ENCODE measurements at regions not wholly inside any gene's neighbourhood (a gene's known extent, or its start where the extent isn't known, plus 50 kb on each side); places are given as distances from the start of the nearest gene placed in this dataset.

GRCh38 chr2:126312579-126312978 is 343.4 kb upstream of the GYPC start:
- Histone ChIP-seq H3K36me3 (ENCODE audit: insufficient read depth, low read length) (no peaks in the 10 kb centered on the region), H3K4me3 (ENCODE audit: low read length) (no peak overlapping the region), H3K9me3 (ENCODE audit: low read length) (no peaks in the 10 kb centered on the region), H2AFZ (ENCODE audit: low read depth, low read length) (no peak overlapping the region), H3K27me3 (ENCODE audit: insufficient read depth, low read length) (no peaks in the 10 kb centered on the region), H3K4me1 (ENCODE audit: insufficient read depth, low read length) (no peaks in the 10 kb centered on the region)

DNA sequence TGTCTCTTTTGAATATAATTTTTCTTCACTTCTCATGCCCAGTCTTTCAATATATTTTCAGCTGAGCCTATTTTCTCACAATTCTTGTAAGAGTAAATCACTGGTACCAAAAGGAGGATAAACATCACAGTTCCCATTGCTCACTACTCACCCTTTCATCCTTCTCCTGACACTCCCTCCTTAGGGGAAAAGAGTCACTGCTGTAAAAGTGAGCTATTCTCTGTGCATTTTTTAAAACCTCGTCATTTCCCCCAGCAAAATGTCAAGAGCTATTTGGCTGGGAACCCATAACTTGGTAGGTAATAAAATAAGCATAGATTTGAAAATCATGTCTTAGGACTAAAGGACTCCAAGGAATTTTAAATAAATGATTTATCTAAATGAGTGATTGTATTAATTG is 340.1 kb upstream of the GYPC start:
- no peaks in the 10 kb centered on the region for H3K36me3 ChIP-seq (ENCODE audit: insufficient read depth, low read length)
- H3K27me3 ChIP-seq (ENCODE audit: insufficient read depth, low read length) = no peaks in the 10 kb centered on the region
- H3K9me3 ChIP-seq (ENCODE audit: low read length) = no peaks in the 10 kb centered on the region
- H2AFZ ChIP-seq (ENCODE audit: low read depth, low read length) = no peak overlapping the region
- H3K4me1 ChIP-seq (ENCODE audit: insufficient read depth, low read length) = no peaks in the 10 kb centered on the region
- no peak overlapping the region for H3K4me3 ChIP-seq (ENCODE audit: low read length)

GRCh38 chr2:126317790-126318431 is 338.0 kb upstream of the GYPC start:
- H2AFZ ChIP-seq (ENCODE audit: low read depth, low read length) = no peak overlapping the region
- no peaks in the 10 kb centered on the region for H3K9me3 ChIP-seq (ENCODE audit: low read length)
- H3K36me3 ChIP-seq (ENCODE audit: insufficient read depth, low read length) = no peaks in the 10 kb centered on the region
- H3K27me3 ChIP-seq (ENCODE audit: insufficient read depth, low read length) = no peaks in the 10 kb centered on the region
- H3K4me1 ChIP-seq (ENCODE audit: insufficient read depth, low read length) = no peaks in the 10 kb centered on the region
- no peak overlapping the region for H3K4me3 ChIP-seq (ENCODE audit: low read length)

DNA sequence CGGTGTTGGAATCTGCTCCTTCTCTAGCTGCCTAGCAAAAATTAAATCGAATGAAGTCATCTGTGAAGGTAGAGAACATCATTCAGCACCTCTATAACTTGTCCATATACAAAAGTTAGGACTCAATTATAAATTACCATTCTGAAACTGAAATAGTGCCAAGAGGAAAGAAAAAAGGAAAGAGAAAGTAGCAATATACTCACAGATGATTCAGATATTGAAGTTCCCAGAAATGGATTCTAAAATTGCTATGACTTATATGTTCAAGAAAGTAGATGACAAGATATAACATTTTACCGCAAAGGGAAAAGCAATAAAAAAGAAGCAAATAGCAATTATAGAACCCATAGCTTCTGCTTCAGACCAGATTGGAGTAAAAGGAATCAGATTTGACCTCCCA is 333.6 kb upstream of the GYPC start:
- H3K27me3 ChIP-seq (ENCODE audit: insufficient read depth, low read length) = no peaks in the 10 kb centered on the region
- no peaks in the 10 kb centered on the region for H3K4me1 ChIP-seq (ENCODE audit: insufficient read depth, low read length)
- H3K36me3 ChIP-seq (ENCODE audit: insufficient read depth, low read length) = no peaks in the 10 kb centered on the region
- no peaks in the 10 kb centered on the region for H3K9me3 ChIP-seq (ENCODE audit: low read length)
- no peak overlapping the region for H3K4me3 ChIP-seq (ENCODE audit: low read length)
- H2AFZ ChIP-seq (ENCODE audit: low read depth, low read length) = no peak overlapping the region

GRCh38 chr2:126325202-126325601 is 330.8 kb upstream of the GYPC start:
- no peaks in the 10 kb centered on the region for H3K9me3 ChIP-seq (ENCODE audit: low read length)
- H3K27me3 ChIP-seq (ENCODE audit: insufficient read depth, low read length) = no peaks in the 10 kb centered on the region
- no peak overlapping the region for H2AFZ ChIP-seq (ENCODE audit: low read depth, low read length)
- no peak overlapping the region for H3K4me3 ChIP-seq (ENCODE audit: low read length)
- no peaks in the 10 kb centered on the region for H3K4me1 ChIP-seq (ENCODE audit: insufficient read depth, low read length)
- H3K36me3 ChIP-seq (ENCODE audit: insufficient read depth, low read length) = no peaks in the 10 kb centered on the region

GRCh38 chr2:126329173-126329572 is 326.8 kb upstream of the GYPC start:
- Histone ChIP-seq H2AFZ (ENCODE audit: low read depth, low read length) (no peak overlapping the region), H3K4me1 (ENCODE audit: insufficient read depth, low read length) (no peaks in the 10 kb centered on the region), H3K9me3 (ENCODE audit: low read length) (no peaks in the 10 kb centered on the region), H3K4me3 (ENCODE audit: low read length) (no peak overlapping the region), H3K27me3 (ENCODE audit: insufficient read depth, low read length) (no peaks in the 10 kb centered on the region), H3K36me3 (ENCODE audit: insufficient read depth, low read length) (no peaks in the 10 kb centered on the region)

DNA sequence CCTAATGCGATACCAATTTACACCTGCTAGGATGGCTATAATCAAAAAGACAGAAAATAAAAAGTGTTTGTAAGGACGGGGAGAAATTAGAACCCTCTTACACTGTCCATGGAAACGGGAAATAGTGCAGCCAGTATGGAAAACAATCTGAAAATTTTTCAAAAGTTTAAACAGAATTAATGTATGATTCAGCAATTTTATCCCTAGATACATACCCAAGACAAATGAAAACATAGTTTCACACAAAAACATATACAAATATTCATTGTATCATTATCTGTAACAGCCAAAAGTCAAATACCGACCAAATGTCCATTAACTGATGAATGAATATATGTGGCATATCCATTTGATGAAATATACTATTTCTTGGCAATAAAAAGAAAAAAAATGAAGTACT is 313.5 kb upstream of the GYPC start:
- H3K27me3 ChIP-seq (ENCODE audit: insufficient read depth, low read length) = no peaks in the 10 kb centered on the region
- H3K9me3 ChIP-seq (ENCODE audit: low read length) = no peaks in the 10 kb centered on the region
- no peaks in the 10 kb centered on the region for H3K4me1 ChIP-seq (ENCODE audit: insufficient read depth, low read length)
- no peaks in the 10 kb centered on the region for H3K36me3 ChIP-seq (ENCODE audit: insufficient read depth, low read length)
- H3K4me3 ChIP-seq (ENCODE audit: low read length) = no peak overlapping the region
- no peak overlapping the region for H2AFZ ChIP-seq (ENCODE audit: low read depth, low read length)

GRCh38 chr2:126343136-126343535 is 312.8 kb upstream of the GYPC start:
- Histone ChIP-seq H3K4me3 (ENCODE audit: low read length) (no peak overlapping the region), H3K27me3 (ENCODE audit: insufficient read depth, low read length) (no peaks in the 10 kb centered on the region), H3K9me3 (ENCODE audit: low read length) (no peaks in the 10 kb centered on the region), H2AFZ (ENCODE audit: low read depth, low read length) (no peak overlapping the region), H3K4me1 (ENCODE audit: insufficient read depth, low read length) (no peaks in the 10 kb centered on the region), H3K36me3 (ENCODE audit: insufficient read depth, low read length) (no peaks in the 10 kb centered on the region)

GRCh38 chr2:126344493-126344892 is 311.5 kb upstream of the GYPC start:
- no peaks in the 10 kb centered on the region for H3K27me3 ChIP-seq (ENCODE audit: insufficient read depth, low read length)
- no peaks in the 10 kb centered on the region for H3K9me3 ChIP-seq (ENCODE audit: low read length)
- no peaks in the 10 kb centered on the region for H3K36me3 ChIP-seq (ENCODE audit: insufficient read depth, low read length)
- H3K4me3 ChIP-seq (ENCODE audit: low read length) = no peak overlapping the region
- H2AFZ ChIP-seq (ENCODE audit: low read depth, low read length) = no peak overlapping the region
- no peaks in the 10 kb centered on the region for H3K4me1 ChIP-seq (ENCODE audit: insufficient read depth, low read length)

DNA sequence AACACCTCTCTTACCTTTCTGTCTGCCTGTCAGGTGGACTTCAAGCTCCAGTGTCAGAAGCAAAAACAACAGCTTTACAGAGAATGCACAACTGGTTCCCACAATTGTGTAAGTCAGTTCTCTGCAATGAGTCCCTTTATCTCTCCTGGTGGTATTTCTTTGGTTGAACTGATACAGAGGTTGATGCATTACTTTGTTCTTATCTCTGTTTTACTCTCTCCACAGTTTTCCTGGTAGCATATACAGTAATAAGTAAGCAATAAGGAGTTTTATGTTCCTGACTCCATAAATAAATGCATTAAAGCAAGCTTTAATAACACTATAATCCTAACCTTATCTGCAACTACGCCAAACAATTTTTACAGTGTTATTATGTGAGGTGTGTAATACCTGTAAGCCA is 310.3 kb upstream of the GYPC start:
- H2AFZ ChIP-seq (ENCODE audit: low read depth, low read length) = no peak overlapping the region
- H3K9me3 ChIP-seq (ENCODE audit: low read length) = no peaks in the 10 kb centered on the region
- H3K27me3 ChIP-seq (ENCODE audit: insufficient read depth, low read length) = no peaks in the 10 kb centered on the region
- H3K36me3 ChIP-seq (ENCODE audit: insufficient read depth, low read length) = no peaks in the 10 kb centered on the region
- no peak overlapping the region for H3K4me3 ChIP-seq (ENCODE audit: low read length)
- no peaks in the 10 kb centered on the region for H3K4me1 ChIP-seq (ENCODE audit: insufficient read depth, low read length)

DNA sequence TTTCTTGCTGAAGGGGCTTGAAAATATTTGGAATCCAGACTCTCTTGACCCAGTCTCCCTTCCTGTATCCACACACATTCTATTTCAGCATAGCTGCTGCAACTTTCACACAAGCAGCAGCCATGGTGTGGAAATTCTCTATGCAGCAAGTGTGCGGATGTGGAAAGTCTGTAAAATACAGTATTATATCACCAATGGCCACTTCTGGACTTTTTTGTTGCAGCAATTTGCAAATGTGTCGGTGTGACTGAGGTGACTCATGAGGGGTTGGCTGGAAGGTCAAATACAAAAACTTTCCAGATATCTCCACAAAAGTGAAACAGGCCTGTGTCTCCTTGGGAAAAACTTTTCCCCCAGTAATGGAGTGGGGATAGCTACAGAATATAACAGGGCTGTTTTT is 299.3 kb upstream of the GYPC start:
- no peaks in the 10 kb centered on the region for H3K4me1 ChIP-seq (ENCODE audit: insufficient read depth, low read length)
- no peak overlapping the region for H2AFZ ChIP-seq (ENCODE audit: low read depth, low read length)
- H3K9me3 ChIP-seq (ENCODE audit: low read length) = no peaks in the 10 kb centered on the region
- no peak overlapping the region for H3K4me3 ChIP-seq (ENCODE audit: low read length)
- H3K27me3 ChIP-seq (ENCODE audit: insufficient read depth, low read length) = no peaks in the 10 kb centered on the region
- H3K36me3 ChIP-seq (ENCODE audit: insufficient read depth, low read length) = no peaks in the 10 kb centered on the region

GRCh38 chr2:126358122-126358521 is 297.8 kb upstream of the GYPC start:
- Histone ChIP-seq H2AFZ (ENCODE audit: low read depth, low read length) (no peak overlapping the region), H3K9me3 (ENCODE audit: low read length) (no peaks in the 10 kb centered on the region)

DNA sequence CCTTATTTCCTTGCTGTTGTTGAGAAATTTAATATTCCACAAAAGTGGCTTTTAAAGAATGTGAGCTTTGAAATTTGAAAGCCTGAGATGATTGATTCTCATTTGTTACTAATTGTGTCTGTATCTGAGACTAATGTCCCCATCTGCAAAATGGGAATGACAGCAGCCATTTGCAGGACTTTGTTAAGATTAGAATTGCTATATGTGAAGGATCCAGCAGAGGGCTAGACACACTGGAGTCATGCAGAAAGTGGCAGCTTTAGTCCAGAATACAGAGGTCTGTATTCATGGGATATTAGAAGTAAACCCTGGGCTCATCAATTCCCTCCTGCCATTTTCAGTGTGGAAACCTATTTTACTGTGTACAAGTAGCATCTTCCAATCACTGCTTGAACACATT is 296.5 kb upstream of the GYPC start:
- Histone ChIP-seq H3K27me3 (ENCODE audit: insufficient read depth, low read length) (no peaks in the 10 kb centered on the region), H2AFZ (ENCODE audit: low read depth, low read length) (no peak overlapping the region), H3K9me3 (ENCODE audit: low read length) (no peaks in the 10 kb centered on the region), H3K4me1 (ENCODE audit: insufficient read depth, low read length) (no peaks in the 10 kb centered on the region), H3K4me3 (ENCODE audit: low read length) (no peak overlapping the region), H3K36me3 (ENCODE audit: insufficient read depth, low read length) (no peaks in the 10 kb centered on the region)

More at GRCh38 chr2:126358122-126358521, 297.8 kb upstream of the GYPC start:
- H3K36me3 ChIP-seq (ENCODE audit: insufficient read depth, low read length) = no peaks in the 10 kb centered on the region
- no peaks in the 10 kb centered on the region for H3K27me3 ChIP-seq (ENCODE audit: insufficient read depth, low read length)
- H3K4me3 ChIP-seq (ENCODE audit: low read length) = no peak overlapping the region
- H3K4me1 ChIP-seq (ENCODE audit: insufficient read depth, low read length) = no peaks in the 10 kb centered on the region

DNA sequence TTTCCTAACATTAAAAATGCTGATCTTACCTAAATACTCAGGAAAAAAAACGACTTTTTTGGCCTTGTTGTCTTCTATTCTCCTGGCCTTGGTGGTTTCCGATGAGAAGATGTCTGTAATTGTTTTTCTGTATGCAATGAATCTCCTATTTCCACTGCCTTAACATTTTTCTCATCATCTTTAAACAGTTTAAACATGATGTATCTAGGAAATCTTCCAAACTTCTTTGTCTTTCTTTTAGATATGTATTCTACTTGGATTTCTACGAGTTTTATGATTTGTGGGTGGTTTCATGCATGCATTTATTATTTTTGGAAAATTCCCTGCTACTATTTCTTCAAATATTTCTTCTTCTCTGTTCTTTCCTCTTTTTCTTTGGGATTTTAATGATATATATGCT is 288.6 kb upstream of the GYPC start:
- H3K27me3 ChIP-seq (ENCODE audit: insufficient read depth, low read length) = no peaks in the 10 kb centered on the region
- no peak overlapping the region for H3K4me3 ChIP-seq (ENCODE audit: low read length)
- H3K36me3 ChIP-seq (ENCODE audit: insufficient read depth, low read length) = no peaks in the 10 kb centered on the region
- no peak overlapping the region for H2AFZ ChIP-seq (ENCODE audit: low read depth, low read length)
- no peaks in the 10 kb centered on the region for H3K9me3 ChIP-seq (ENCODE audit: low read length)
- no peaks in the 10 kb centered on the region for H3K4me1 ChIP-seq (ENCODE audit: insufficient read depth, low read length)

All from neuron (in vitro differentiated cells).